SW 1271 (cell line): ENCODE measurements at regions not wholly inside any gene's neighbourhood (a gene's known extent, or its start where the extent isn't known, plus 50 kb on each side); places are given as distances from the start of the nearest gene placed in this dataset.

Source experiments
- DNase-seq, 2 experiments: peaks; one replicate each; lab custom pipeline; 2025; lab: John Stamatoyannopoulos, UW

DNA sequence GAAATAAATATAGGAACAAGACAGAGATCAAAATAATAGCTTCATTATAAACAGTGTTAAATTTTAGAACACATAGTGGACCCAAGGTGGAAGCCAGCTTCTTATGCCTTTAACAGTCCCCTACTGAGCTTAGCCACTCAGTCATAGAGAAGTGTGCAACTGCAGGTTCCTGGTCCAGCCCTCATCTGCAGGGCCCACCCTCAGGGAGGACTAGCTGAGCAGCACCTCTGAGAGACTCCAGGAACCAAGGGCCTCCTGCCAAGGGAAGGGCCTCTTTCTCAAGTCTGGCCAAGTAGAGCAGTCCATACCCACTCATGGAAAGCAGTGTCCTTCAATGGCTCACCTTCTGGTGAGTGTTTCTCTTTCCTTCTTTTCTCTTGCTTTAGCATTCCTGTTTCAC, 173.7 kb upstream of the PRPS1L1 start:
- DNase-seq, result no peak

DNA sequence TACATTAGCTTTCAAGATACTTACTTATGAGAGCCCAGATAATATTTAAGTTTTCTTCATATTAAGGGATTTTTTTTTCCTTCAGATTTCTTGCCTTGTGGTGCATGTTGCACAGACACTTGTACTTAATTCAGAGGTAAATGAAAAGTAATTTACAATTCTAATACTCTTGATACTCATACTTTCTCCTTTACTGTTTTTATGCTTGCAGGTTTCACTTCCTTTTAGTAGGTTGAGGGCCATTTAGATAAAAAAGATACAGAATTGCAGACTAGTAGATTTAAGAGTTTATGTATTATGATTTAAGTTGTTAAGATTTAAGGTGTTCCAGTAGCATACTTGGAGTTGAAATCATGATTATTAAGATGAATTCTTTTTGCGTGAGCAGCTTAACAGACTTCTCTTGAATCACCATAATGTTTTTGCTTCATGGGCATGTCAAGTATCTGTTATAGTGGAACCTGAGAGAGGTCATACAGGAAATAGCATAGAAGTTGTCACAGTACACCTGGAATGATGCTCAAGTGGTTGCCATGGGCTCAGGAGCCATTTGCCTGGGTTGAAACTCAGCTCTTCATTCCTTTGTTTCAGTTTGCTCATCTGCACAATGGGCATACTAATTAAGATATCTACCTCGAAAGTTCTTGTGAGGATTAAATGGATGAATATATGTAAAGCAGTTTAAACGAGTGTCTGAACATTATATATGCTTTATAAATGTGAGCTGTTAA, 174.8 kb upstream of the PRPS1L1 start:
- DNase-seq, result no peak

DNA sequence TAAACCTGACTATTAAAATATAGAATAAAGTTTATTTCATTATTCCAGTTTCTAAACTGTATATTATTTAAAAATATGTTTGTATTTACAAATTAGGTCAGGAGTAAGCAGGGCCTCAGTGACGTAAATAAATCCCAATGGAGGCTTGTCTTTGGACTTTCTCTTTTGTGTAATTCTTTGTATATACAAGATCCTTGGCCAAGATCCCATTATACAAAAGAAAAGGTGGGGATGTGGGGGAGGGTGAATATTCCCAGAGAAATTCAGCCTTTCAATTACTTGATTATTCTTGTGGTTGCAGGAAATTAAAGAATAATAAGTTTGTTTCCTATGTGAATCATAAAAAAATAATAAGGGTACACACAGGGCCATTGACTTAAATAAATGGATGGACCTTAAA, 178.7 kb upstream of the PRPS1L1 start:
- DNase-seq, result no peak

- no peak for DNase-seq
Observed at GRCh38 chr7:18208921-18209320, 181.3 kb upstream of the PRPS1L1 start.

DNA sequence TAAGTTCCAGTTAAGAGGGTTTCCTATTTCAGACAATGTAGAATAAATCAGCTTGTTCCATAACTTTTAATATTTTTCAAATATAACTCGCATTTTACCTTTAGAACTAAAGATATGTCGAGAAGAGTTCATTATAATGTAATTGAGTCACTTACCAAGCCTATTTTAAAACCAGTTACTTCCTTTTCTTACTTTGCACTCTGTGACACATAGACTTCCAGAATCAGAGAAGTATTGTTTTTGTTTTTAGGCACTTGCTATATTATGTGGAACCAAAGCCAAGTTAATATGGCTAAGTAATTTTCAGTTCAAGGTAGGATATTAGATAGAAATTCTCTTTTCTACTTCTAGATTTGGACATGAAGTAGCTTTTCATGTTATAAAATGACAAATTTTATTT, 182.7 kb upstream of the PRPS1L1 start:
- DNase-seq, result no peak

GRCh38 chr7:18210788-18211187, 183.1 kb upstream of the PRPS1L1 start:
- no peak for DNase-seq

- DNase-seq, result no peak
Observed at GRCh38 chr7:18212308-18212707, 184.7 kb upstream of the PRPS1L1 start.

- DNase-seq, result no peak
Observed at GRCh38 chr7:18212758-18213157, 185.1 kb upstream of the PRPS1L1 start.

- DNase-seq, result no peak
Observed at GRCh38 chr7:18213652-18214051, 186.0 kb upstream of the PRPS1L1 start.

DNA sequence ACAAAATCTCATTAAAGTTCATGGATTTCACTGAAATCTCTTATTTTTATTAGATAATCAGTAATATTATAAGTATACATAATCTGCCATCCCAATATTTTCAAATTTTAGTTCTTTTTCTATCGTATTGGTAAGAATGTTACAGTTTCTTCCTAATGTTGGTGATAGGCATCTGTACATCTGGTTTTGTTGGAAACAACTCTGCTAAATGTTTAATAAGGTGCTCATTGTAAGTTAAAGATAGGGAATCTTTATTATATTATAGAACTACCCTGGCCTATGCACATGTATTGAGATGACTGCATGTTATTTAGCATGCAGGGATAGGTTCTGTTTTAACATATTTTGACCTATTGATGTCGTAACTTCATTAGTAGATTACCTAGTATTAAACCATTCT, 188.6 kb upstream of the PRPS1L1 start:
- no peak for DNase-seq

DNA sequence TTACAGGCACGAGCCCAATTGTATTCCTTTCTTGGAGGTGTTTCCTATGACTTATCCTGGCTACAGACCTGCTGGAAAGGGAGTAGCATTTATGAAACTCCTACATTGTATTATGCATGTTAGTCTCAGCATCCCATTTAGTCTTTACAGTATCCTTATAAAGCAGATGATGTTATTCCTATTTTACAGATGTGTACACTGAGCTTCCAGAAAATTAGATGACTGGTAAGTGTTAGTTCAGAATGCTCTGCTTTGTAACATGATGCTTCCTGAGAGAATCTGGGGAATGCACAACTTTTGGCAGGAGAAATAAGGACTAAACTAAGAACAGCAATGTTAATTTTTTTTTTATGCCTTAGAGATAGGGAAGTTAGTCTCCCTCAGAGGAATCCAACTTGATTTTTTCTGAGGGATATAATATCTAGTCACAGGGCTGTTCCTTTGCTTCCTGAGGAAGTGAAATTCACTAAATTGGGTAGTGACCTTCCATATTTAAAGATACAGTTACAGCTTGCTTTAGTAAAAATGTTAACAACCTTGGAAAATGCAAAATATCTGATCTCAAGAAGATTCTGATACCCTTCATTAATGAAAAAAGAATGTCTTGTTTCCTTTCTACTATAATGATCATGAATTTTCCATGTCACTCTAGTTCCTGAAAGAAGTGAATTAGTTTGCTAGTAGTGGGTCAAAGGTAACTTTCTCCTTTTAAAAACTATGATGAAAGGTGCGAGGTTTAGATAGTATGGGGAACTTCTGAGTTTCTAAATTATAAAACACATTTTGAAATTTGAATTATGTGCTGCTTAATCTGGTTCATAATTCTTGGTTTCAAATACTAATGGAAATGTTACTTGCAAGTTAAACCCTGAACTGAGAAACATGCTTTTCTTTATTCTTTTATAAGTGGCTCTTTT, 194.0 kb upstream of the PRPS1L1 start:
- DNase-seq, result no peak

GRCh38 chr7:18222636-18223035, 195.0 kb upstream of the PRPS1L1 start:
- DNase-seq, result no peak

- no peak for DNase-seq
Observed at GRCh38 chr7:18224138-18224537, 196.5 kb upstream of the PRPS1L1 start.

DNA sequence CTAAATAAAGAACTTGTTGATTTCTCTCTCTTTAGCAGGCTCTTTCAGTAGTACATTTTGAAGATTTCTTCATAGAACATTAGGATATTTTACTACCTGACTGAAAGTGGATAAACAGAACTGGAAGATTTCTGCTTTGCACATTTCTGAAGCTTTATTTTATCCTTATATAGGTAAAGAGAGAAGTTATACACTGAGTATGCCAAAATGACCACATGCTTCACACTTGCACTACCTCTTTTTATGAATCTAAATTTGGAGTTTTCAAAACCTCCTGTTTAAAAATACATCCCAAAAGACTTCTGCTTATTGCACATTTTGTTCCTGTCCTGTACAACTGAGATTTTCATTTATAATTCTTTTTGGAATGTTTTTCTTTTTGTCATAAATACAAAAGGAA, 197.4 kb upstream of the PRPS1L1 start:
- DNase-seq, result no peak

DNA sequence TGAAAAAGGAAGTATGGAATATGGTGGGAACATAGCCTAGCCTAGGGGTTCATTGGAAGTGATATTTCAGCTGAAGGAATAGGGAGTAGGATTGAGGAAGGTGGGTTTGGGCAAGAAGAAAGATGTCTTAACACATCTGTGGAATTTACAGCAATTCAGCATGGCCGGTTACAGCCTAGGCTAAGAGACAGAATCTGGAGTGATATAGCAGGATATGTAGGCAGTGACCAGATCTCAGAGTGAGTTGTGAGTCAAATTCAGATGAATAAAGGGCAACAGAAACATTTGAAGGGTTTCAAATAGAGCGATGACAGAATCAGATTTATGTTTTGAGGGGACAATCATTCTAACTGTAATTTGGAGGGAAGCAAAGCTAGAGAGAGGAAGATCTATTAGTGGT, 199.0 kb upstream of the PRPS1L1 start:
- DNase-seq, result no peak

DNA sequence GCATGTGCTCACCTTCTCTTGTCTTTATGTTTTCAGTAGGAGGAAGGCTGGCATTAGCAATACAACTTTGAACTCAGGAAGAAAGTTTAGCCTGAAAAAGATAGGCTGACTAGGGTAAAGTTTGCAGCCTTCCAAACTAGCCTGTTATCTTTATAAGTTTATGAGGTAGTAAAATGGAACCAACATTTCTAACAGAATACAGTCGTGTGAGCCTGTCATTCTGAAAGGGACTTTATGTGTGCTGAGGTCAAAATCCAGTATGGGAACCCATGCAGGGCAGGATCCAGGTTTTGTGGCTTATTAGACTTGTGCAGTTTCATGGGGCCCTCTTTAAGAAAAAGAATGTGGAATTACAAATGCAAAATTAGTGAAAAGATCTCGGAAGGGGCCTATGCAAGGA, 201.0 kb upstream of the PRPS1L1 start:
- DNase-seq, result no peak

GRCh38 chr7:18230271-18230670, 202.6 kb upstream of the PRPS1L1 start:
- DNase-seq, result no peak

DNA sequence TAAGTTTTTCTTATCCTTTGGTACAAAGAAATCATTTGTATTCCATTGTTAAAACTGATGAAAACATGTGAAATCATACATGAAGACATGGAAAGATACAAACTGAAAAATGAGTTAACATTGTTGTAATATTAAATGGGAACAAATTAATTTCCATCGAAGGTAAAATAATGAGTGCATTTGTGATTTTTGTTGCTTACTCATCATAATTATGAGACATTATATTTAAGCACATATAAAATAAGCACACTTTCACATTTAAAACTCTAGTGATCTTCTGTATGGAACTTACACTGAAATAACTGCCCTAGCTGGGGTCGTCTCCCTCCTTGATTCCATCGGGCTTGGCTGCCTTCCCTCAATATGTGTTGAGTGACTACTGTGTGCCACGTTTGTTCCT, 204.2 kb upstream of the PRPS1L1 start:
- no peak for DNase-seq

GRCh38 chr7:18234519-18234918, 206.9 kb upstream of the PRPS1L1 start:
- DNase-seq, result no peak

DNA sequence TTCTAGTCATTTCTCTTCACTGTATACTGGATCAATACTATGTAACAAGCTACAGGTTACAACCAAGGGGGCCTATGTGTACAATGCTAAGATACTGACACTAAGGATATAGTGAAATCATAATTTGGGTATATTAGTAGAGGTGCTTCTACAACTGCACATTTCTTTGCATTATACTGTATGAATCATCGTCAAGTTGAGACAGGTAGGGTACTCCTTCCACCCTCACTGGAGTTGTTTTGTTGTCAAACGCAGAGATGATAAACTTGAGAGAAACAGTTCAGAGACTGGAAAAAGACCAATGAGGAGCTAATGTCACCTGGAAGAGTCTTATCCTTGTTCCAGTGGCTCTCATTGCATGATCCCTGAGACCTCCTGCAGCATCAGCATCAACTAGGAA, 208.2 kb upstream of the PRPS1L1 start:
- DNase-seq, result no peak

- no peak for DNase-seq
Observed at GRCh38 chr7:18239212-18239611, 211.6 kb upstream of the PRPS1L1 start.

GRCh38 chr7:18241543-18242231, 214.0 kb upstream of the PRPS1L1 start:
- no peak for DNase-seq

GRCh38 chr7:18243731-18244130, 216.1 kb upstream of the PRPS1L1 start:
- no peak for DNase-seq
